ENCODE measurements at regions not wholly inside any gene's neighbourhood (a gene's known extent, or its start where the extent isn't known, plus 50 kb on each side); places are given as distances from the start of the nearest gene placed in this dataset.

DNA sequence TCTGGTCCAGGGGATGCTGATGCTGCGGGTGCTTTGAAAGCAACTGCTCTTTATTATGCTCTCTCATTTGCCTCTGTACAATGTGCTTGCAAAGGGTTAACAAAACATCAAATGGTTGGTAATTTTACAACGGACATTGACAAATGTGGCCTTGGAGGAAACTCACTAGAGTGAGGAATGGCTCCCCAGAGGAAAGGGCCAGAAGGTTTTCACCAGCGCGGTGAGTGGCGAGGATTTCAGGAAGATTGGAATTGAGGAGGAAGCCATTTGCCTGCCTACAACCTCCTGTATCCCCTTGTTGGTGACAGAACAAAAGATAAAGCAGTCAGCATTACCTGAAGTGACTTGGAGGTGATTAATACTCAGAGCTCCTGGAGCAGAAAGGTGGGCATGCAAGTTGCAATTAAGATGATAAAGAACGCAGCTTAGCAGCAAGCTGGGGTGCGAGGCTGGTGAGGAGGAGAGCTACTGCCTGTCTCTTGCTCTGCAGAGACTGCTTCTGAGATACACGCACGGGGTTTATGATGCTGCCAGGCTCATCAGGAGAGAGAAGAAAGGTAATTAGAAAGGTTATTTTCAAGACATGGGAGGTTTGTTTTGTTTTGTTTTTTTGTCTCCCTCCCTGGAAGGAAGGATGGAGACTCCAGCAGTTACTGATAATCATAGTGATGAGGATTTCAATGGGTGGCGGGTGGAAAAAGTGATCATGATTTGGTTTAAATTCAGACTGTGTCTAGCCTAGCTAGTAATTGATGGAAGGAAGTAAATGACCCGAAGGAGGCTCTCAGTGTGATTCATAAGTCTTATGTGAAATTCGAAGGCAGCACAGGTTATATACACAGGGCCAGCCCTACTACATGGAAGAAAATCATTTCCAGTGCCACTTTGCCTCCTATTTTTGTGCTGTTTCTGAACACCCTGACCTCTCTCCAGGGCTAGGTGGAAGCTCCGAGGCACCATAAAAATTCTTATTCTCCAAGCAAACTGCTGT, 141.6 kb upstream of the DTNBP1 start:
- DNase-seq (ENCODE audit: low read depth in 2 of 2) = no peak

DNA sequence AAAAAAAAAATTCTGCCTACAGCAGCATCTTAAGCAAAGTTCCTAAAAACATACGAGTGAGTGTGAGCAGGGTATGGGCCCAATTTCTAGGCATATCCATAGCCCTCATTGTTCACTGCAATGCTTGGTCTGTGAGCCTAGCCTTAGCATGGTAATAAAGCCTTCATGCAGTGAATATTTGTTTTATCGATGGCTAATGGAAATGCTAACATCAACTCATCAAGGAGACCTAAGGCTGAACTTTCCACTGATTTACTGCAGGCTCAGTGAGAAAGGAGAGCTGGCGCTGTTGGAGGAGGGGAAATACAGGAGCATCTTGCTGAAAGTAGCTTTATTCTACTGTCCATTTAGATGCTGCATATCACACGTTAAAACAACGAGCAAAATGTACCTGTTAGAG, 139.6 kb upstream of the DTNBP1 start:
- no peak for DNase-seq (ENCODE audit: low read depth in 2 of 2)

DNA sequence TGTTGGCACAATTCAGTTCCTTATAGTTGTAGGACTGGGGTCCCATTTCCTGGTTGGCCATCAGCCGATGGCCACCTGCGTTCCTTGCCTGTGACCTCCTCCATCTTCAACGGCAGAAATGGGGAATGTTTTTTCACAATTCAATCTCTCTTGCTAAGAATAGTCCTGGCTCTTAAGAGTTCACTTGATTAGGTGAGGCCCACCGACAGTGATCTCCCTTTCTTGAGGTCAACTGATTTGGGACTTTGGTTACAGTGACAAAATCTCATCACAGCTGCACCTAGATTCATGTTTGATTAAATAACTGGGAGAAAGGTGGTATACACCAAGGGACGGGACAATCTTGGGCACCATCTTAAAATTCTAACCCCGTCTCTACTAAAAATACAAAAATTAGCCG, 139.1 kb upstream of the DTNBP1 start:
- no peak for DNase-seq (ENCODE audit: low read depth in 2 of 2)

GRCh38 chr6:15800841-15801617, 138.2 kb upstream of the DTNBP1 start:
- no peak for DNase-seq (ENCODE audit: low read depth in 2 of 2)

GRCh38 chr6:15798533-15799255, 135.9 kb upstream of the DTNBP1 start:
- no peak for DNase-seq (ENCODE audit: low read depth in 2 of 2)

DNA sequence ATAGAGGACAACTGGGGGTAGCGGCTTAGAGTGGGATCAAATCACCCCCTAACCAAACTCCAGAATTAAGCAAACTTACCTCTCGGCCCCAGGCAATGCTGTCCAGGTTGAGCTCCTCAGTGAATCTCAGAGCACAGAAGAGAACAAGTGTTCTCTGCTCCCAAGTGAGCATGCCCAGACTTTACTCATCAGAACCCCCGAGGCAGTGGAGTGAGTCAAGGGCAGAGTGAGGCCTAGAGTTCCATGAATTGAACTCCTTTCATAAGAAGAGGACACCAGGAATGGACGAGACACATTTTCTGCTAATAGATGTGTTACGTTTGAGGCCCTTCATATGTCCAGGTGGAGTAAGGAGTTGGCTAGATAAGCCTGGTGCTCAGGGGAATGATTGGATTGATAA, 134.0 kb upstream of the DTNBP1 start:
- DNase-seq (ENCODE audit: low read depth in 2 of 2) = no peak

GRCh38 chr6:15796130-15796771, 133.4 kb upstream of the DTNBP1 start:
- DNase-seq (ENCODE audit: low read depth in 2 of 2) = no peak

DNA sequence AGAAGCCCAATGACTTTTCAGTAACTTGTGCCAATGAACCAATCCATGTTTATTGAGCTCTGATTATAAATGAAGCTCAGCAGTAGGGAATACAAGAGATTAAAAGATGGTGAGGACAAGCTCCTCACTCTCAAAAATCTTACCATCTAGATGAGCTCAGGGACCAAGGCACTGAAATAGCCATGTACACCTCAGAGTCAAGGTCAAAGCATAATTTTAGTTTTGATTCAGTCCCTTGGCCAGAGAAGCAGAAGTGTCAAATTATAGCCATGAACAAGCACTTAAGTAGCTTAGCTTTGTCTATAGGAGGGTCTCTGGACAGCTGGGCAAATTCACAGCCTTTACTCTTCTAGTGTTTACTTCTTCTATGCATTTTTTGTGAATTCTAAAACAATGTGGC, 131.0 kb upstream of the DTNBP1 start:
- no peak for DNase-seq (ENCODE audit: low read depth in 2 of 2)

GRCh38 chr6:15793288-15793687, 130.5 kb upstream of the DTNBP1 start:
- no peak for DNase-seq (ENCODE audit: low read depth in 2 of 2)

DNA sequence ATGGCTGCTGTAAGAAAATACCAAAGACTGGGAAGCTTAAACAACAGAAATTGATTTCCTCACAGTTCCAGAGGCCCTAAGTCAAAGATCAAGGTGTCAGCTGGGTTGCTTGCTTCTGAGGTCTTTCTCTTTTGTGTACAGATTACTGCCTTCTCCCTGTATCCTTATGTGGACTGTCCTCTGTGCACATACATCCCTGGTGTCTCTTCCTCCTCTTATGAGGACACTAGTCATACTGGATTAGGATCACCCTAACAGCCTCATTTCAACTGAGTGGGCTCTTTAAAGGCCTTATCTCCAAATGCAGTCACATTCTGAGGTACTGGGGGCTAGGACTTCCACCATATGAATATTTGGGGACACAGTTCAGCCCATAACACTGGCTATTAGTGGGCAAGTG, 130.0 kb upstream of the DTNBP1 start:
- no peak for DNase-seq (ENCODE audit: low read depth in 2 of 2)

DNA sequence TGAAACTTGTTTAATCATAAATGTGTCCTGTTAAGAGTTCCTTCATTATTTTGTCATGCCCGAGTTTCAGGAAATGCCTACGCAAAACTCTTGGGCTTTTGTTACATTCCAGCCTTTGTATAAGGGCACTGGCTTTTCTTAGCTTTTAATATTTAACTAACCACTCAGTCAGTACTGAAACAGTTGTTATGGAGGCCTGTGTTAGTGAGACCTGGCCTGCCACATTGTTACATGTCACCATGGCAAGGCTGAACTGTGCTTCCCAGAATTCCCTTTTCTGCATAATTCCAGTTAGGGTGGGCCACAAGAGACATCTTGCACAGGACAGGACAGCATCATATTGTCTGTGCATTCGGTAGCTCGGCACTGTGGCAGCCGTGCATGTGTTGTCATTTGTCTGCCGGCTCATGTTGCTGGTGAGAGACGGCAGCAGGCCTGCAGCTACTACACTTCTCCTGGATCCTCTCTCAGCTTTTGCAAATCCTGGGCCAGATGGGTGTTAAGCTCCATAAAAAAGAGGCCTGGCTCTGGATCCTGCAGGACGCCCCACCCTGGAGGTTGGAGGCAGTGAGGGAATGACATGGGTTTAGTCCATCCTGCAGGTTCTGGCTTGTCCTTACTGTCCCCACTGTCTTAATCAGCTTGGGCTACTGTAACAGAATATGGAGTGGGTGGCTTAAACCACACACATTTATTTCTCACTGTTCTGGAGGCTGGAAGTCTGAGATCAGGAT, 128.8 kb upstream of the DTNBP1 start:
- DNase-seq (ENCODE audit: low read depth in 2 of 2) = no peak

- no peak for DNase-seq (ENCODE audit: low read depth in 2 of 2)
Observed at GRCh38 chr6:15790116-15790515, 127.3 kb upstream of the DTNBP1 start.

- no peak for DNase-seq (ENCODE audit: low read depth in 2 of 2)
Observed at GRCh38 chr6:15786846-15787245, 124.0 kb upstream of the DTNBP1 start.

- DNase-seq (ENCODE audit: low read depth in 2 of 2) = no peak
Observed at GRCh38 chr6:15783484-15783883, 120.7 kb upstream of the DTNBP1 start.

GRCh38 chr6:15781890-15782289, 119.1 kb upstream of the DTNBP1 start:
- DNase-seq (ENCODE audit: low read depth in 2 of 2) = no peak

- no peak for DNase-seq (ENCODE audit: low read depth in 2 of 2)
Observed at GRCh38 chr6:15781333-15781732, 118.5 kb upstream of the DTNBP1 start.

DNA sequence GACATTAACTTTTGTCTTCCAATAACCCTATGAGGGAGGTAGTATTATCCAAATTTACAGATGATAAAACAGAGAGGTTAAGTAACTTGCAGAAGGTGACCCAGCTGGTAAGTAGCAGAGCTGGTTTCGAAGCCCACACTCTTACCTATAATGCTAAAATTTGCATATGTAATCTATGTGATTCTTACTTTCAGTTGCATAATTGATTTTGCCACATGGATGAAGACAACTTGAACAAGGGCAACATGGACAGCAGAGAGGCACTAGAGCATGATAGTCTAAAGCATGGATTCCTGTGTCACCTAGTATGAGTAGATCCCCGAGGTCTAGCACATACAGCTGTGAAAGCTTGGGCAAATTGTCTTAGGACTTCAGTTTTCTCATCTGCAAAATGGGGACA, 117.6 kb upstream of the DTNBP1 start:
- no peak for DNase-seq (ENCODE audit: low read depth in 2 of 2)

GRCh38 chr6:15779726-15780125, 116.9 kb upstream of the DTNBP1 start:
- no peak for DNase-seq (ENCODE audit: low read depth in 2 of 2)

- DNase-seq (ENCODE audit: low read depth in 2 of 2) = no peak
Observed at GRCh38 chr6:15776458-15776980, 113.7 kb upstream of the DTNBP1 start.

DNA sequence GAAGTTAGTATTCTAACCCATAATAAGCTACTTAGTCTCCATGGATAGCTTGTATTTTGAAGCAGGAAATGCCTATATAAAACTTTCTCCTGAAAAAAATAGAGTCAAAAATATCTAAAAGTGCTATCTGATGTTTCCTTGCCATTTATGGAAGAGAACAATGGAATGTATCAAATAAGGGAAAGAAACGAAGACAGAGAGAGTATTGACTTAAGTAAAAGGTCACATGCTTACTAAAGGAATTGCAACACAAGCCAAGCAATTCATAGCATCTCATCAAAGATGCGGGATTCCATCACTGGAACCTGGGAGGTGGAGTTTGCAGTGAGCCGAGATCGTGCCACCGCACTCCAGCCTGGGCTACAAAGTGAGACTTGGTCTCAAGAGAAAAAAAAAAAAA, 112.9 kb upstream of the DTNBP1 start:
- DNase-seq (ENCODE audit: low read depth in 2 of 2) = no peak
